ENCODE measurements at regions not wholly inside any gene's neighbourhood (a gene's known extent, or its start where the extent isn't known, plus 50 kb on each side); places are given as distances from the start of the nearest gene placed in this dataset.
A peak's percentile ranks its signal among the peaks of the same experiment; 100 is the strongest.

DNA sequence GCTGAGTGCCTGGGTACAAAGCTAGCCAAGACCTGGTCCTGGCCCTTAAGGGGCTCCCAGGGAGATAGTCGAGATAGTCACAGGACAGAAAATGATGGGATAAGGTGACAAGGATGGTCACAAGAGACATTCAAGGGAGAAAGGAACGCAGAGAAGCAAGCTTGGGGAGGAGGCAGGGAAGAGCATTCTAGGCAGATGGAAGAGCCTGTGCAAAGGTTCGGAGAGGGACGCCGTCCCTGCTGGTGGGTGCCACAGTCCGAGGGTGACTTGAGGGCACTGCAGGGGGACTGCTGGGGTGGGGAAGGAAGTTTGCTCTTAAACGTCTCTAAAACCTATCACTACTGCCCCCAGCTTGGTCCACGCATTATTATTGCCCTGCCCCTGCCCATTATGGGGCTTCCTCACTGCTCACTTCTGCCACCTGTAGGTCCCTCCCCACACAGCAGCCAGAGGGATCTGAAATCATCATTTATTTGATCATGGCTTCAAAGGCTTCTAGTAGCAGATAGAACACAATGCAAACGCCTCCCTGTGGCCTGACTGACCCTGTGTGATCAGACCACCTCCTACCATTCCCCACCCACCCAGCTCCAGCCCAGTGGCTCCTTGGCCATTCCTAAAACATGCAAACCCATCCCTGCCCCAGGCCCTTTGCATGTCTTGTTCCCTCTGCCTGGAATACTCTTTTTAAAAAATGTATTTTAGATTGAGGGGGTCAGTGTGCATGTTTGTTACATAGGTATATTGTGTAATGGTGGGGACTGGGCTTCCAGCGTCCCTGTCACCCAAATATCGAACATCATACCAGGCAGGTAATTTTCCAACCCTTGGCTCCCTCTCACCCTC, 60.3 kb downstream of the RMI2 start:
- DNase-seq (ENCODE audit: low read depth): no peak
- TF ChIP-seq CTCF (IDR thresholded peaks at IDR 0.05; ENCODE audit: insufficient read depth, low read length): peak; percentile 70
- no peak overlapping the region for H3K4me3 ChIP-seq (ENCODE audit: low read depth, low read length)

DNA sequence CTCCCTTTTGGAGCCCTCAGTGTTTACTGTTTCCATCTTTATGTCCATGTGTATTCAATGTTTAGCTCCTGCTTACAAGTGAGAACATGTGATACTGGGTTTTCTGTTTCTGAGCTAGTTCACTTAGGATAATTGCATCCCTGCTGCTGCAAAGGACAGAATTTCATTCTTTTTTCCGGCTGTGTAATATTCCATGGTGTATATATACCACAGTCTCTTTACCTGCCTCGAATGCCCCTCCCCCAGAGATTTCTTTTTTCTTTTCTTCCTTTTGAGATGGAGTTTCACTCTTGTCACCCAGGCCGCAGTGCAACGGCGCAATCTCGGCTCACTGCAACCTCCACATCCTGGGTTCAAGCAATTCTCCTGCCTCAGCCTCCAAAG, 60.9 kb downstream of the RMI2 start:
- H3K4me3 ChIP-seq (ENCODE audit: low read depth, low read length): no peak overlapping the region
- TF ChIP-seq CTCF (IDR thresholded peaks at IDR 0.05; ENCODE audit: insufficient read depth, low read length): no peak
- DNase-seq (ENCODE audit: low read depth): no peak

GRCh38 chr16:11407047-11407982, 62.1 kb downstream of the RMI2 start:
- peak; percentile 61 for TF ChIP-seq CTCF (IDR thresholded peaks at IDR 0.05; ENCODE audit: insufficient read depth, low read length)
- no peak overlapping the region for H3K4me3 ChIP-seq (ENCODE audit: low read depth, low read length)
- peak; percentile 74 for DNase-seq (ENCODE audit: low read depth)

DNA sequence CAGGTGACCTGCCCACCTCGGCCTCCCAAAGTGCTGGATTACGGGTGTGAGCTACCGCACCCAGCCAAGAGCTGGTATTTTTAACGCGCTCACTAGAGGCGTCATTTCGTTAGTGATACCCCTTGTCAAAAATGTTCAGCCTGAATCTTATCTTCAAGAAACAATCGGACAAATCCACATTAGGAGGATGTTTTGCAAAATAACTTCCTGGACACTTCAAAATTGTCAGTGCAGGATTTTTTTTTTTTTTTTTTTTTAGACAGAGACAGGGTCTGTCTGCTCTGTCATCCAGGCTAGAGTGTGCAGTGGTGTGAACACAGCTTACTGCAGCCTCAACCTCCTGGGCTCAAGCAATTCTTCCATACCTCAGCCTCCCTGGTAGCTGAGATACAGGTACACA, 63.0 kb downstream of the RMI2 start:
- no peak overlapping the region for H3K4me3 ChIP-seq (ENCODE audit: low read depth, low read length)
- DNase-seq (ENCODE audit: low read depth): no peak
- TF ChIP-seq CTCF (IDR thresholded peaks at IDR 0.05; ENCODE audit: insufficient read depth, low read length): no peak

DNA sequence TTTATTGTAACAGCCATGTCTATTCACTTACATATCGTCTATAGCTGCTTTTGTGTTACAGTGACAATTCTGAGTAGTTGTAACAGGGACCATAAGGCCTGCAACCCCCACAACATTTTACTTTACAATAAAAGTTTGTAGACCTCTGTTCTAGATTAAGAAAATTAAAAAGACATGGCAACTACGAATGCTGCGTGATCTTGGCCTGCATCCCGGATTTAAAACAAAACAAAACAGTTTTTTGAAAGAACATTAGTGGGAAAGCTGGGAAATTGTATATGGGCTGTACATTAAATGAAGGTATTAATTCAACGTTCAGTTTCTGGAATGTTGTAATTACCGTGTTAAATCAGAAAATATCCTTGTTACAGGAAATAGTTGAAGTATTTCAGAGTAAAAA, 64.1 kb downstream of the RMI2 start:
- peak; percentile 20 for DNase-seq (ENCODE audit: low read depth)
- H3K4me3 ChIP-seq (ENCODE audit: low read depth, low read length): no peak overlapping the region
- no peak for TF ChIP-seq CTCF (IDR thresholded peaks at IDR 0.05; ENCODE audit: insufficient read depth, low read length)

DNA sequence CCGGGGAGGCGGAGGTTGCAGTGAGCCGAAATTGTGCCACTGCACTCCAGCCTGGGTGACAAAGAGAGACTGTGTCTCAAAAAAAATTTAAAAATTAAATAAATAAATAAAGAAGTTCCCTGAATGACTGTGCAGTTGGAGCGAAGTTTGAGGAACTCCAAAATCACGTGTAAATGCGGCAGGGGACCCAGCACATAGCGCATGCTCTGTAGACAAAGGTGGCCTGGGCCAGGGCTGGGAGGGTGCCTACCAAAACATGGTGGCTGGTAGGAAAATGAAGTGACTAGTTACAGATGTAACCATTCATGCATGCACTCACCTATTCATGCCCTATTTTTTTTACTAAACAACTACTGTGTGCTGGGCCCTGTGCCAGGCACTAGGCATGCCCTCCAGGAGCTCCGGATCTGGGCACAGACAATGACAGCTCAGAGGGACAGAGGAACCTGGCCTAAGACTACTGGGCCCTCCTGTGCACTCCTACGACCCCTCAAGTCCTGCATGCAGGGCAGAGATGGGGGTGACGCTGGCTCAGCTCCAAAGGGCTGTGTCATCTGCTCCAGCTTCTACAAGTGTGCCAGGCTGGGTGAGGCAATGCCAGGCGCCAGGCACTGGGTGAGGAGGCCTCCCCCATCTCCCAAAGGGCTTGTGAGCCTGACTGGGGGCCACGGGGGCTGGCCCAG, 65.3 kb downstream of the RMI2 start:
- no peak for TF ChIP-seq CTCF (IDR thresholded peaks at IDR 0.05; ENCODE audit: insufficient read depth, low read length)
- no peak overlapping the region for H3K4me3 ChIP-seq (ENCODE audit: low read depth, low read length)
- no peak for DNase-seq (ENCODE audit: low read depth)
